SU-DHL-6 (cell line): ENCODE measurements at regions not wholly inside any gene's neighbourhood (a gene's known extent, or its start where the extent isn't known, plus 50 kb on each side); places are given as distances from the start of the nearest gene placed in this dataset.

Source experiments
- H2AFZ ChIP-seq: fragments of 200-600 bp; sonication (generic); 2 replicates; pipeline ENCODE4 v1.6.1; 2014; ENCODE audit warnings: low read depth, mild to moderate bottlenecking, moderate library complexity, mixed read lengths, antibody characterized with exemption, low read length; ENCODE audit not compliant: severe bottlenecking
- H3F3A ChIP-seq: fragments of 200-600 bp; shearing (Covaris generic); 2 replicates; pipeline ENCODE4 v1.6.0; 2016; ENCODE audit warnings: antibody characterized with exemption, mild to moderate bottlenecking; ENCODE audit not compliant: insufficient read depth
- H3K27ac ChIP-seq: fragments of 200-600 bp; sonication (generic); 2 replicates; pipeline ENCODE4 v1.5.1; 2016; ENCODE audit warnings: low read depth, mild to moderate bottlenecking, low read length, moderate library complexity, mixed read lengths
- H3K27me3 ChIP-seq: fragments of 200-600 bp; sonication (generic), shearing (Covaris generic); 2 replicates; pipeline ENCODE4 v1.6.0; 2014; ENCODE audit warnings: mild to moderate bottlenecking, low read length
- H3K36me3 ChIP-seq: fragments of 200-600 bp; sonication (generic); 2 replicates; pipeline ENCODE4 v1.6.1; 2014; ENCODE audit warnings: mild to moderate bottlenecking, low read length, mixed read lengths
- H3K4me2 ChIP-seq: fragments of 300-600, 200-600 bp; shearing (Covaris generic), sonication (generic); 2 replicates; pipeline ENCODE4 v1.6.0; 2014; ENCODE audit warnings: low read length, low read depth, mild to moderate bottlenecking; ENCODE audit not compliant: poor library complexity, severe bottlenecking
- H3K4me3 ChIP-seq: fragments of 200-600 bp; sonication (generic); 2 replicates; pipeline ENCODE4 v1.5.1; 2014; ENCODE audit warnings: antibody characterized with exemption, low read length, mild to moderate bottlenecking, mixed read lengths; ENCODE audit not compliant: insufficient read depth, poor library complexity, severe bottlenecking
- H3K79me2 ChIP-seq: fragments of 200-600 bp; sonication (generic); 2 replicates; pipeline ENCODE4 v1.6.1; 2014; ENCODE audit warnings: mild to moderate bottlenecking, low read length, moderate library complexity; ENCODE audit not compliant: insufficient read depth
- H3K9ac ChIP-seq: fragments of 200-600 bp; sonication (generic); 2 replicates; pipeline ENCODE4 v1.7.0; 2014; ENCODE audit warnings: mild to moderate bottlenecking, low read length
- H3K9me2 ChIP-seq: fragments of 200-600 bp; sonication (generic); replicated peaks from 2 replicates; pipeline ENCODE4 v1.6.1; 2014; ENCODE audit warnings: low read length; ENCODE audit not compliant: insufficient read depth
- H3K9me3 ChIP-seq: fragments of 200-600 bp; sonication (generic); 2 replicates; pipeline ENCODE4 v1.6.1; 2014; ENCODE audit warnings: low read length, mixed read lengths; ENCODE audit not compliant: insufficient read depth
- H4K20me1 ChIP-seq: fragments of 200-600 bp; sonication (generic); 2 replicates; pipeline ENCODE4 v1.6.1; 2014; ENCODE audit warnings: low read depth, mild to moderate bottlenecking, antibody characterized with exemption, low read length, moderate library complexity, mixed read lengths
- EZH2phosphoT487 ChIP-seq: fragments of 200-600 bp; sonication (generic), shearing (Covaris generic); conservative IDR thresholded peaks from 2 replicates; pipeline ENCODE4 v1.6.1; 2018; ENCODE audit warnings: mild to moderate bottlenecking, antibody characterized with exemption, low read length, moderate library complexity, mixed read lengths
- TF ChIP-seq, protein P1 (sequence below): fragments of 200-600 bp; sonication (generic); IDR thresholded peaks from one replicate; pipeline ENCODE4 v1.5.1; 2017; ENCODE audit warnings: antibody characterized with exemption, mild to moderate bottlenecking, low read length, moderate library complexity; ENCODE audit not compliant: insufficient read depth, poor library complexity, severe bottlenecking

DNA sequence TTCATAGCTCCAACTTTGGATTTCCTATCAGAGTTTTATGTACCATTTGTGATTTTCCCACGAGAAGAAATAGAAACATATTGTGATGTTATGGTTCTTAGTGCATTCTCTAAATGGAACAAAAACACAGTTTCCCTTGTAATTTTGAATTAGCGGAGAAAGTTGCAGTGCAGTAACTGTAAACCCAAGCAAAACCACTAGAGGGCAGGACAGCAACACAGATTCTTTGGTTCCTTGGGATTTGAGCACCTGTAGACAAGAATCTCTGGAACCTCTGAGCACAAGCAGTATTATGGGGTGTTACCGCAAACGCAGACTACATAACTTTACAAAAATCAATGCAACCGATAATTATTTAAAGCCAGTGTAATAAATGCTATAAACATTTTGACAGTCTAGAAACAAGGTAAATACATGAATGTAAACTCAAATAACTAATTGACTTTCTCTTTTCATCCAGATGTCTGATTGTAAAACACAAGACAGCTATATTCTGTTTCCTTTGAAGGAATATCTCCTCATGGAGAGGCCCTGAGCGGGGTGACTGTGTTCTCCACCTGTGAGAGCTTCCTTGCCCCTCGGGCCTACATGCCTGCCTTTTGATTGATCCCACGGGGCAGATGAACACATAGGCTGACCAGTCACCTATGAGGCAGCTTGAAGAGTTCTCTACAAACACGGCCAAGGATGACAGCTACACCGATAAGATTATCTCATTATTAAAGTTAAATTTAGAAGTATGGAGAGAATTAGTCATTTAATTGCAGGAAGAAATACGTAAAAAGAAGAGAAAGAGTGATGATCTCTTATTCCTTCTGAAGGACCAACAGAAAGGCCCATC lies 67.5 kb upstream of the COL21A1 start:
- Histone ChIP-seq H3F3A (no peaks in the 10 kb centered on the region), H3K9ac (no peak overlapping the region), H3K27ac (no peak overlapping the region), H3K4me2 (no peak overlapping the region), H3K9me2 (no peaks in the 10 kb centered on the region), H3K27me3 (no peaks in the 10 kb centered on the region), H3K79me2 (no peaks in the 10 kb centered on the region), H3K36me3 (no peaks in the 10 kb centered on the region), H2AFZ (no peak overlapping the region), H4K20me1 (no peaks in the 10 kb centered on the region), H3K4me3 (no peak overlapping the region), H3K9me3 (no peaks in the 10 kb centered on the region)
- TF ChIP-seq, protein P1, sequence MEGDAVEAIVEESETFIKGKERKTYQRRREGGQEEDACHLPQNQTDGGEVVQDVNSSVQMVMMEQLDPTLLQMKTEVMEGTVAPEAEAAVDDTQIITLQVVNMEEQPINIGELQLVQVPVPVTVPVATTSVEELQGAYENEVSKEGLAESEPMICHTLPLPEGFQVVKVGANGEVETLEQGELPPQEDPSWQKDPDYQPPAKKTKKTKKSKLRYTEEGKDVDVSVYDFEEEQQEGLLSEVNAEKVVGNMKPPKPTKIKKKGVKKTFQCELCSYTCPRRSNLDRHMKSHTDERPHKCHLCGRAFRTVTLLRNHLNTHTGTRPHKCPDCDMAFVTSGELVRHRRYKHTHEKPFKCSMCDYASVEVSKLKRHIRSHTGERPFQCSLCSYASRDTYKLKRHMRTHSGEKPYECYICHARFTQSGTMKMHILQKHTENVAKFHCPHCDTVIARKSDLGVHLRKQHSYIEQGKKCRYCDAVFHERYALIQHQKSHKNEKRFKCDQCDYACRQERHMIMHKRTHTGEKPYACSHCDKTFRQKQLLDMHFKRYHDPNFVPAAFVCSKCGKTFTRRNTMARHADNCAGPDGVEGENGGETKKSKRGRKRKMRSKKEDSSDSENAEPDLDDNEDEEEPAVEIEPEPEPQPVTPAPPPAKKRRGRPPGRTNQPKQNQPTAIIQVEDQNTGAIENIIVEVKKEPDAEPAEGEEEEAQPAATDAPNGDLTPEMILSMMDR: peak; percentile 88
- TF ChIP-seq EZH2phosphoT487: no peak

DNA sequence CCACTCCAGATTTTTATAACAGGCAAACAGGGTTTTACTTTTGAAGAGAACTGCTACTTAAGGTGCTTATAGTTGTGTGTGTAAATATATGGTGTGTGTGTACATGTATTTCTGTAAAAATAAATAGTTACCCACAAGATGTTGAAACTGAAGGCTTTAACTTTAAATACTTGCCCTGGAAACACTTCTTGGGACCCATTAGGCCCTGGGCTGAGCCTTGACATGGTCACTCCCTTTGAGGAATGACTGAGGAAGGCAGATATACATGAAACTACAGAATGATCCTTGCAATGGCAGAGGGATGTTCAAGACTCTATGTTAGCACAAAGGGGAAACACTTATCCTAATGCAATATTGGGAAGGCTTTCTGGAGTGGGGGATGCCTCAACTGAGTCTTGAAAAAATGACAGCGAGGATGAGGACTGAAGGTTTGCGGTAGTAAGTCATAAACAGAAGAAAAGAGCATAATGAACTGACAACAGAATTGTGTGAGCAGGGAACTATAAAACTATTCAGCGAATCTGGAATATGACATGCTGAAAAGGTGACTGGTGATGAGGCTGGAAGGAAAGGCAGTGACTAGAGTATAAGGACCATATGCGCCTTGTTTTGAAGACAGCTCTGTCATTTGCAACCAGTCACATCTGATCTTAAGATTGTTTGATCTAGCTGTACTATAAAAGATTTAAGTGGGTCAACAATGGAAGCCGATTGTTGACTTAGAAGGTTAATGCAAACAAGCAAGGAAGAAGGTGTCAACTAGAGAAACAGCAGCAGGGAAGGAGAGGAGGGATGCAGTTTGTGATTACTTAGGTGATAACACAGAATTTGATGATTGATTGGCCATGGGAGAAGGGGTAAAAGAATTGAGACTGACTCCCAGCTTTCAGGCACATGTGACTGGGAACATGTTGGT lies 64.4 kb upstream of the COL21A1 start:
- Histone ChIP-seq H3K4me2 (no peak overlapping the region), H3K9me2 (no peaks in the 10 kb centered on the region), H3K27me3 (no peaks in the 10 kb centered on the region), H2AFZ (no peak overlapping the region), H3K4me3 (no peak overlapping the region), H3K9me3 (no peaks in the 10 kb centered on the region), H3K9ac (no peak overlapping the region), H3K79me2 (no peaks in the 10 kb centered on the region), H3K36me3 (no peaks in the 10 kb centered on the region), H3K27ac (no peak overlapping the region), H3F3A (no peaks in the 10 kb centered on the region), H4K20me1 (no peaks in the 10 kb centered on the region)
- TF ChIP-seq, protein P1: no peak
- TF ChIP-seq EZH2phosphoT487: no peak

DNA sequence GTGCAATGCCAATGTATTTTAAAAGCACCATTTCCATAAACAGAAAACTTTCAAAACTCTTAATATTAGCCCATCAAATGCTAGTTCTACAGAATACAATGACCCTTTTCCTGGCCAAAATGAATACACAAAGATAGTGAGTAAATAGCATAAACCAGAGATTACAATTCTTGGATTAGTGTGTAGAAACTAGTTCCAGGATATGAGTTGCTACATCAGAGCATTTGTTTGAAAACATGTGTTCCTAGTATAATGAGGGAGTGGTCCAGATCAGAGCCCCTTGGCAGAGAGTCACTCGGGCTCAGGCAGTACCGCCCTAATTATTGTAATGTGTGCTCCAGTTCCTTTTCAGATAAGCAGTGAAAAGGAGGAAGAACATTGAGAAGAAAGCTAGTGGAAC lies 63.7 kb upstream of the COL21A1 start:
- no peak overlapping the region for H3K27ac ChIP-seq
- H4K20me1 ChIP-seq: no peaks in the 10 kb centered on the region
- no peaks in the 10 kb centered on the region for H3K36me3 ChIP-seq
- no peaks in the 10 kb centered on the region for H3K27me3 ChIP-seq
- H3K79me2 ChIP-seq: no peaks in the 10 kb centered on the region
- TF ChIP-seq, protein P1: no peak
- no peak for TF ChIP-seq EZH2phosphoT487
- no peaks in the 10 kb centered on the region for H3K9me3 ChIP-seq
- no peak overlapping the region for H3K4me2 ChIP-seq
- H2AFZ ChIP-seq: no peak overlapping the region
- H3K4me3 ChIP-seq: no peak overlapping the region
- H3K9ac ChIP-seq: no peak overlapping the region
- H3F3A ChIP-seq: no peaks in the 10 kb centered on the region
- no peaks in the 10 kb centered on the region for H3K9me2 ChIP-seq
